ENCODE measurements at regions not wholly inside any gene's neighbourhood (a gene's known extent, or its start where the extent isn't known, plus 50 kb on each side); places are given as distances from the start of the nearest gene placed in this dataset.

DNA sequence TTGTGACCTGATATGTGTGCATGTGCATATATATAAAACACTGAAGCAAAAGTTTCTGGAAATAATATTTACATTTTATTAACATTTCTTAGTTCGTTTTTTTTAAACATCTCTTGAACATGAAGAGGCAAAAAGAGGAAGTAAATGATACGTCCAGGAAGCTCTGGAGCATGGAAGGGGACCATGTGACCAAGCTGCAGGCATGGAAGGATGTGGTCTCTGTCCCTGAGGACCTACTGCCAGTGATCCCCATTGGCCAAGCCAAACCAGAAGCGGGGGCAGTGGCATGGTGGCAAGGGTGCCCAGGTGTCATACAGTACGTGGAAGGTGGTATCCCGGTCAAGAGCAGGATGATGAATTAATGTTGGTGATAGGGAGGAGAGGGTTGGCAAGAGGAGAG is 268.3 kb upstream of the PROX1 start:
- no peaks in the 10 kb centered on the region for H4K20me1 ChIP-seq (ENCODE audit: insufficient read depth, low read length)
- DNase-seq = no peak
- H3K27me3 ChIP-seq (replicated peaks; ENCODE audit: insufficient read depth, low read length) = no peaks in the 10 kb centered on the region
- no peaks in the 10 kb centered on the region for H3K9me3 ChIP-seq (replicated peaks; ENCODE audit: insufficient read depth, low read length)
- no peak overlapping the region for H3K9ac ChIP-seq (ENCODE audit: low read length)
- no peak overlapping the region for H3K27ac ChIP-seq (ENCODE audit: low read length)
- no peaks in the 10 kb centered on the region for H3K4me1 ChIP-seq (ENCODE audit: low read length)
- H3K79me2 ChIP-seq (ENCODE audit: low read length) = no peaks in the 10 kb centered on the region
- no peak overlapping the region for H2AFZ ChIP-seq (ENCODE audit: low read length)
- H3F3A ChIP-seq (ENCODE audit: insufficient read depth, low read length) = no peaks in the 10 kb centered on the region
- no peaks in the 10 kb centered on the region for H3K9me2 ChIP-seq (replicated peaks; ENCODE audit: insufficient read depth, low read length)
- no peaks in the 10 kb centered on the region for H3K36me3 ChIP-seq (replicated peaks; ENCODE audit: insufficient read depth, low read length)
- no peak overlapping the region for H3K4me2 ChIP-seq (ENCODE audit: low read depth, low read length)
- H3K4me3 ChIP-seq (ENCODE audit: low read length) = no peak overlapping the region
- TF ChIP-seq EZH2 (optimal IDR thresholded peaks at IDR 0.05; ENCODE audit: low read depth, low read length) (no peak), EZH2phosphoT487 (IDR thresholded peaks at IDR 0.05; ENCODE audit: low read length) (no peak)
- TF ChIP-seq, protein P1, sequence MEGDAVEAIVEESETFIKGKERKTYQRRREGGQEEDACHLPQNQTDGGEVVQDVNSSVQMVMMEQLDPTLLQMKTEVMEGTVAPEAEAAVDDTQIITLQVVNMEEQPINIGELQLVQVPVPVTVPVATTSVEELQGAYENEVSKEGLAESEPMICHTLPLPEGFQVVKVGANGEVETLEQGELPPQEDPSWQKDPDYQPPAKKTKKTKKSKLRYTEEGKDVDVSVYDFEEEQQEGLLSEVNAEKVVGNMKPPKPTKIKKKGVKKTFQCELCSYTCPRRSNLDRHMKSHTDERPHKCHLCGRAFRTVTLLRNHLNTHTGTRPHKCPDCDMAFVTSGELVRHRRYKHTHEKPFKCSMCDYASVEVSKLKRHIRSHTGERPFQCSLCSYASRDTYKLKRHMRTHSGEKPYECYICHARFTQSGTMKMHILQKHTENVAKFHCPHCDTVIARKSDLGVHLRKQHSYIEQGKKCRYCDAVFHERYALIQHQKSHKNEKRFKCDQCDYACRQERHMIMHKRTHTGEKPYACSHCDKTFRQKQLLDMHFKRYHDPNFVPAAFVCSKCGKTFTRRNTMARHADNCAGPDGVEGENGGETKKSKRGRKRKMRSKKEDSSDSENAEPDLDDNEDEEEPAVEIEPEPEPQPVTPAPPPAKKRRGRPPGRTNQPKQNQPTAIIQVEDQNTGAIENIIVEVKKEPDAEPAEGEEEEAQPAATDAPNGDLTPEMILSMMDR (IDR thresholded peaks at IDR 0.05; ENCODE audit: low read length) = no peak

DNA sequence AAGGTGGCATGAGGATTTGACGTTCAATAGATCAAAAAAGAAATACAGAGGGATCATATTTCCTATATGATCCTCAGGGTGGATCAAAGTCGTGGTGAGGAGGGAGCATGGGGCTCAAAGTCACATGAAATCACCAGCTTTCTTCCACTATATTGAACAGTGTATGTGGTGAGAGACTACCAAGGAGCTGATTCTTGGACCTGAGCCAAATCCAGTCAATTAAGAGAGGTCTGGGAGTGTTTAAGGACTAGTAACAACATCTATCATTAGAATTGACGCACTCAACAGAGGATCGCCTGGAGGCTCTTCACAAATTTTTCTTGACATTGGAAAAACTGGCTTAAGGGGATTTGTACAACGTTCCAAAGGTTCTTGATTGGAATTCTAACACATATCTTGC is 267.7 kb upstream of the PROX1 start:
- Histone ChIP-seq H3F3A (ENCODE audit: insufficient read depth, low read length) (no peaks in the 10 kb centered on the region), H3K4me1 (ENCODE audit: low read length) (no peaks in the 10 kb centered on the region), H3K4me3 (ENCODE audit: low read length) (no peak overlapping the region), H3K27ac (ENCODE audit: low read length) (no peak overlapping the region), H3K36me3 (replicated peaks; ENCODE audit: insufficient read depth, low read length) (no peaks in the 10 kb centered on the region), H3K9me3 (replicated peaks; ENCODE audit: insufficient read depth, low read length) (no peaks in the 10 kb centered on the region), H3K9me2 (replicated peaks; ENCODE audit: insufficient read depth, low read length) (no peaks in the 10 kb centered on the region), H4K20me1 (ENCODE audit: insufficient read depth, low read length) (no peaks in the 10 kb centered on the region), H3K79me2 (ENCODE audit: low read length) (no peaks in the 10 kb centered on the region), H3K4me2 (ENCODE audit: low read depth, low read length) (no peak overlapping the region), H3K27me3 (replicated peaks; ENCODE audit: insufficient read depth, low read length) (no peaks in the 10 kb centered on the region), H3K9ac (ENCODE audit: low read length) (no peak overlapping the region), H2AFZ (ENCODE audit: low read length) (no peak overlapping the region)
- no peak for DNase-seq
- TF ChIP-seq EZH2phosphoT487 (IDR thresholded peaks at IDR 0.05; ENCODE audit: low read length) (no peak), EZH2 (optimal IDR thresholded peaks at IDR 0.05; ENCODE audit: low read depth, low read length) (no peak)
- TF ChIP-seq, protein P1 (IDR thresholded peaks at IDR 0.05; ENCODE audit: low read length) = no peak

DNA sequence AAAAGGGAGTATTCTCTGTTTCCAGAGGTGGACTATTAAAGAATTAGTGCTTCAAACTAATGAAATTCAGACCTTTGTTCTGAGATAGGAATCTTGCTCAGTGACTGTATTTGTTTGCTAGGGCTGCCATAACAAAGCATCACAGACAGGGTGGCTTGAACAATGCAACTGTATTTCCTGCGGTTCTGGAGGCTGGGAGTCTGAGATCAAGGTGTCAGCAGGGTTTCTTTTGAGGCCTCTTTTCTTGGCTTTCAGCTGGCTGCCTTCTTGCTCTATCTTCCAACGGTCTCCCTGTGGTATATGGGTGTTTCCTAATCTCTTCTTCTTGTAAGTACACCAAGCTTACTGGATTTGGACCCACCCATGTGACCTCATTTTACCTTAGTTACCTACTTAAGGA is 264.6 kb upstream of the PROX1 start:
- no peaks in the 10 kb centered on the region for H3K27me3 ChIP-seq (replicated peaks; ENCODE audit: insufficient read depth, low read length)
- no peaks in the 10 kb centered on the region for H3K36me3 ChIP-seq (replicated peaks; ENCODE audit: insufficient read depth, low read length)
- H3K4me3 ChIP-seq (ENCODE audit: low read length) = no peak overlapping the region
- no peak for DNase-seq
- H2AFZ ChIP-seq (ENCODE audit: low read length) = no peak overlapping the region
- H3K4me2 ChIP-seq (ENCODE audit: low read depth, low read length) = no peak overlapping the region
- H3K9ac ChIP-seq (ENCODE audit: low read length) = no peak overlapping the region
- no peaks in the 10 kb centered on the region for H3K79me2 ChIP-seq (ENCODE audit: low read length)
- no peak overlapping the region for H3K27ac ChIP-seq (ENCODE audit: low read length)
- H4K20me1 ChIP-seq (ENCODE audit: insufficient read depth, low read length) = no peaks in the 10 kb centered on the region
- no peaks in the 10 kb centered on the region for H3K4me1 ChIP-seq (ENCODE audit: low read length)
- TF ChIP-seq EZH2 (optimal IDR thresholded peaks at IDR 0.05; ENCODE audit: low read depth, low read length) (no peak), EZH2phosphoT487 (IDR thresholded peaks at IDR 0.05; ENCODE audit: low read length) (no peak)
- TF ChIP-seq, protein P1 (IDR thresholded peaks at IDR 0.05; ENCODE audit: low read length) = no peak
- no peaks in the 10 kb centered on the region for H3F3A ChIP-seq (ENCODE audit: insufficient read depth, low read length)
- H3K9me3 ChIP-seq (replicated peaks; ENCODE audit: insufficient read depth, low read length) = no peaks in the 10 kb centered on the region
- no peaks in the 10 kb centered on the region for H3K9me2 ChIP-seq (replicated peaks; ENCODE audit: insufficient read depth, low read length)

Data from MM.1S (cell line).